GM18951 (cell line): ENCODE measurements at regions not wholly inside any gene's neighbourhood (a gene's known extent, or its start where the extent isn't known, plus 50 kb on each side); places are given as distances from the start of the nearest gene placed in this dataset.

Source experiments
- POLR2A ChIP-seq: IDR thresholded peaks from 4 replicates; pipeline ENCODE4 v1.6.1; 2011; ENCODE audit warnings: mild to moderate bottlenecking; ENCODE audit not compliant: insufficient read length, insufficient read depth; ENCODE audit errors: extremely low read depth
- in situ Hi-C: fragments of 300-500 bp; cut with MboI; formaldehyde crosslinking; loops from one replicate; pipeline ENCODE4 v1.12.0; 2022; ENCODE audit warnings: low sequenced_read_pairs, mixed read lengths, inconsistent platforms; ENCODE audit not compliant: unreplicated experiment

DNA sequence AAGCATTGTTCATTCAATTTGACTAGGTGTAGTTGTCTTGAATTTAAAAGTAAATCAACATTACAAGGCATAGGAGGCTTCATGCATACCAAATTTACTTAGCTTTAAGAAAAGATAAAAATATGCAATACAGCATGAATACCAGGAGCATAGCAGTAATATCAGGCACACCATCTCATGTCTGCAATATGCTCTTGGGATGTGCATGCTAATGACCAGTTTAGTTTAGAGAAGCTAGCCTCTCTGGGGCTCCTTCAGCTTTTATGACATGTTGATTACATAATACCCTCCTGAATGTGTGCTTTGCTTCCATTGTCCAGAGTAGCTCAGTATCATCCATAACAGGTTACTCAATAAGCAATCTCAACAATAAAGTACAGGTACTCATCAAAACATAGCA lies 497.2 kb downstream of the FLRT2 start:
- no peak for TF ChIP-seq POLR2A
- in situ Hi-C loops = no loop called here

DNA sequence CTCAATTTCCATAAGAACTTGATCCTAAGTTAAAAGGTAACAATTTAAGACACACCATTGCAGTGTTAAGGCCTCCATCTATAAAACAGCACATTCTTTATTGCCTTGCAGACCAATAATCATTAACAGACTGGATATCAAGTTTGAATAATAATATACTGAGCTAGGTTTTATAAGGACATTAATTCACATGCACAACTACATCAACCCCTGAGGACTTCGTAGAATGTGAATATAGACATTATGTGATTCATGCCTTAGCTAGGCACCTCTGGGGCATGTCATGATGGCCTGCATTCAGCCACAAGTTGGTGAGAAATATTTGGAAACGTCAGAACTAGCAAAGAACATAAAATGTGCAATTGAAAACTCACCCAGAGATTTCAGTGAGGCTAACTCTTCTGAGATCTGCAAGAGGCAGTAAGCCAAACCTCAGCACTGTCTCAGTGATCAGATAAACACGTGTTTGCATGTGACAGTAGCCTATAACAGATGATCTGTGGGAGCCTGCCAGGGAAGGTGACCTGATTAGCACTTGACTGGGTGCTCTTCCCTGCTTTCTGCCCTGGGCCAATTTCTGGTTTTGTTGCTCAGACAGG lies 492.2 kb downstream of the FLRT2 start:
- TF ChIP-seq POLR2A = no peak
- in situ Hi-C loops = no loop called here

DNA sequence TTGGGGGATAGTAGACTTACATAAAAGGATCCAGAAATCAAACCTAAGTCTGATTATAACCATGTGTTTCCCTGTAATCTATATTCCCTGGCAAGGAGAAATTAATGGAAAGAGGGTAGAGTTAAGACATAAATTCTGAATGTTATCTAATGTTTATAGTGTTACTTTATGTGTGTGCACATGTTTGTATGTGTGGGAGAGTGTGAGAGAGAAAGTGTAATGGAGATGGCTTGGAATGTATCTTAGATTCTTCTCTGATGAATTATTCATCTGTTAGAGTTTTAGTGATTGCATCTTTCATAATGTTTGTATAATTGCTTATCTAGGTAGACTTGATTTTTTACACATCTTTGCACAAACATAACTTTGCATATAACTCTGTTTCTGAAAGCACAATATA lies 490.9 kb downstream of the FLRT2 start:
- no peak for TF ChIP-seq POLR2A

DNA sequence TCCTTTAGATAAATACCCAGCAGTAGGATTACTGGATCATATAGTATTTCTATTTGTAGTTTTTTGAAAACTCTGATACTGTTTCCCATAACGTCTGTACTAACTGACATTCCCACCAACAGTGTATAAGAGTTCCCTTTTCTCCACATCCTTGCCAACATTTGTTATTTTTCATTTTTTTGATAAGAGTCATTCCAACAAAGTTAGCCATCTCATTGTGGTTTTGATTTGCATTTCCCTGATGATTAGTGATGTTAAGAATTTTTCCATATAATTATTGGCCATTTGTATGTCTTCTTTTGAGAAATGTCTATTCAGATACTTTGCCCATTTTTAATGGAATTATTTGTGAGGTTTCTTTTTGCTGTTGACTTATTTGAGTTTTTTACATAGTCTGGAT lies 486.0 kb downstream of the FLRT2 start:
- in situ Hi-C loops = no loop called here
- no peak for TF ChIP-seq POLR2A

More for the DNA sequence above, 490.9 kb downstream of the FLRT2 start:
- in situ Hi-C loops = no loop called here

DNA sequence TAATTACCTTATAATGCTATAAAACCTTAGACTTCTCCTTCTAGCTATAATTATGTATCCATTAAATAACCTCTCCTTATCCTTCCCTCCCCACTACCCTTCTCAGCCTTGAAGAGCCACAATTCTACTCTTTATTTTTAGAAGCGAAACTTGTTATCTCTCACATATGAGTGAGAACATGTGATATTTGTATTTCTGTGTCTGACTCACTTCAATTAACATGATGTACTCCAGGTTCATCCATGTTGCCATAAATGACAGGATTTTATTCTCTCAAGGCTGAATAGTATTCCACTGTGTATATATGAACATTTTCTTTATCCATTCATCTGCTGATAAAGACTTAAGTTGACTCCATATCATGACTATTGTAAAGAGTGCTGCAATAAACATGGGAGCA lies 485.6 kb downstream of the FLRT2 start:
- no peak for TF ChIP-seq POLR2A
- in situ Hi-C loops = no loop called here

DNA sequence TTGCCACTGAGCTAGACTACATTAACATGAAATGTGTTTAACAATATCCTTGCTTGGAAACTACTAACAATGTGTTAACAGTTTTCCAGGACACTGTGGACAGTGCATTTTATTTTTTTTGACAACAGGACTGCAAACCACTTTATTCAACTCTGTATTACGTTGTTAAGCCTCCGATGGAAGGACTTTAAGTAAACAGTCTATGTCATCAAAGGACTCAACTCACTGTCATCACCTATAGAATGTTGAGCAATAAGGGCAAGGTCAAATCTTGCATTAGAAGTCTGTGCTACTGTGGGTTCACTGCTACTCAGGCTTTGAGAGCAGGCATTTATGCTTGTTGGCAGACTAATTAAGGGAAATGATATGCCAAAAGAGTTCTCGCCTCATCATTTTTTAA lies 483.7 kb downstream of the FLRT2 start:
- TF ChIP-seq POLR2A = no peak
- in situ Hi-C loops = no loop called here

DNA sequence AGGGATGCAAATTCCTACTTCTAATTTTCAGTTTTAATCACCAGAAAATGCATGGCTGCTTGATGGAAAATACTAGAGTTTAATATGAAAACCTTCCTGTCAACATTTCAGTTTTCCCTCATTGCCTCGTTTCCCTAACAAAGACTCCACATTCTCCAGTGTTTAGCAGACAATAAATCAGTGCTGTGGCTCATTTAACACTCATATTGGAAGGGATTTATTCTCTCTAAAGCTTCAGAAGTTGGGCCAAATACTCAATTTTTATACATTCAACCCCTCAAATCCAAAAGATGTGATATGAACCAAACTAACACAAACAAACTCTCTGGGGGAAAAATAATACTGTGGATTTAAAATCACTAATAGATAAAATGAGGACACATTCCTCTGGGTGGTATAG lies 482.5 kb downstream of the FLRT2 start:
- in situ Hi-C loops = no loop called here
- TF ChIP-seq POLR2A = no peak

DNA sequence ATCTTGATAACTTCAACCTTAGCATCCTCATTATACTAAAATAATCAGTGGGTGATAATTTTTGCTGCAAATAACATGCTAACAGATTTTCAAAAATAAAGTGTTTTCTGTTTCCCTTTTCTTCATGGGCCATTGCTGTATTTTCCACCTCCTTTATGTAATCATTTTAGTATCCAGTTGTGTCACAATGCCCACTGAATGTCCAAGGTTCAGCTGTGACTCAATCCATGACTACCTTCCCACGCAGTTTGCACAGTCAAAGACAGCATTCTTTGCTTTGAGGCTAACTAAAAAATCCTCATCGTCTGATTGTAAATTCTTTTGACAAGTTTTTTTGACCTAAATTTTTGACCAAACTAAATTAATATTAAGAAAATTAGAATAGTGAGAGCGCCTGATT lies 474.1 kb downstream of the FLRT2 start:
- in situ Hi-C loops = no loop called here
- TF ChIP-seq POLR2A = no peak

DNA sequence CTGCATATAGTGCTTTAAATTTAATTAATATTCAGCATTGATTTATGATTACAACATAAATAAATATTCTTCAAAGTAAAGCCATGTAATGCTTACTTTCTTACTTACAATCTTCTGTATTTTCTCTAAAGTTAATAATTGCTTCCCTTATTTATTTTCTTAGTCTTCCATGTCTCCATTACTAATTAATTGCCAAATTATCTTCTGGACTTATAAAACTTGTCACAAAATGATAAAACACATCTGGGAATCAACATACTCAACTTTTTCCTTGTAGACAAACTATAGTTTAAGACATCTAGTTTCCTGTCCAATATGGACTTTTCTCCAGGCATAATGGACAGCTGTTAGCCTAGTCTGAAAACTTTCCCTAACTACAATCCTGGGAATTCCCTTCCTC lies 466.6 kb downstream of the FLRT2 start:
- TF ChIP-seq POLR2A = no peak
- in situ Hi-C loops = no loop called here

DNA sequence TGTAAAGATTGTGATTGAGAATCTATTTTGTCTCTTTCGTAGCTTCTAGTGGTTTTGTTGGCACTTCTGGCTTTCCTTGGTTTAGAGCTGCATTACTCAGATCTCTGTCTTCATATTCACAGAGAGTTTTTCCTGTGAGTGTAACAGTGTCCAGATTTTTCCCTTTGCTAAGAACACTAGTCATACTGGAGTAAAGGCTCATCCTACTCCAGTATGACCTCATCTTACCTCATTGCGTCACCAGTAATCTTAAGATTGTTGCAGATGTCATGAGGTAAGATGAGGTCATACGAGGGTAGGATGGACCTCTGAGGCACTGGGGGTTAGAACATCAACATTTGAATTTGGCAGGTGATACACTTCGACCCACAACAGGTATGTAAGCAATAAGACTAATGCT lies 461.2 kb downstream of the FLRT2 start:
- in situ Hi-C loops = no loop called here
- no peak for TF ChIP-seq POLR2A

DNA sequence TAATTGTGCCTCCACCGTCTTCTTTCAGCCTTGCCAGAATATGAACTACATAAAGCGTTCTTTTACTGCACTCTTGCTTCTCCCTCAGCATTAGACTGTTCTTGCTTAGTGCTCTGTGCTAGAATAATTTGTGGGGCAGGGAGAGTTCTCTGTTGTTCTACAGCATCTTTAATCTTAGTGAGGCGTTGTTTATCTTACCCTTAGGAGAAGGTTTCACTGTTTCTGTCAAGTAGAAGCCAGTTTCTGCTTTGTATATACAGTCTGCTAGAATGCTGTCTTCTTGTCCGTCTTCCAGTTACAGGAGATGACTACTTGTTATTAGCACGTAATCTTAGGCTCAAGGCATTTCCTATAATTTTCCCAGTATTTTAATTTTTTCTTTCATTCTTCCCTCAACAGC lies 458.0 kb downstream of the FLRT2 start:
- in situ Hi-C loops = no loop called here
- TF ChIP-seq POLR2A = no peak

DNA sequence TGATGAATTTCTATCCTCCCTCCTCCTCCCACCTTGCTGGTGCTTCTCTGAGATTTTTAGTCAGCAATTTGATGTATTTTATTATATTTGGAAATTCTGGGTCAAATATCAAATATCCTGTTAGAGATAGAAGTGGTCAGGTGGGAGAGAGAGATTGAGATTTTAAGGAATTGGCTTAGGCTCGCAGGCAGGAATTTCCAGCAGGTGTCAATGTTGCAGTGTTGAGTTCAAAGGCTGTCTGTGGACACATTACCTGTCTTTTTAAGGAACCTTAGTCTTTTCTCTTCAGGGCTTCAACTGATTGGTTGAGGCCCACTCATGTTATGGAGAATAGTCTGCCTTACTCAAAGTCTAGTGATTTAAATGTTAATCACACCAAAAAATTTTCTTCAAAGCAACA lies 457.3 kb downstream of the FLRT2 start:
- in situ Hi-C loops = no loop called here
- no peak for TF ChIP-seq POLR2A

DNA sequence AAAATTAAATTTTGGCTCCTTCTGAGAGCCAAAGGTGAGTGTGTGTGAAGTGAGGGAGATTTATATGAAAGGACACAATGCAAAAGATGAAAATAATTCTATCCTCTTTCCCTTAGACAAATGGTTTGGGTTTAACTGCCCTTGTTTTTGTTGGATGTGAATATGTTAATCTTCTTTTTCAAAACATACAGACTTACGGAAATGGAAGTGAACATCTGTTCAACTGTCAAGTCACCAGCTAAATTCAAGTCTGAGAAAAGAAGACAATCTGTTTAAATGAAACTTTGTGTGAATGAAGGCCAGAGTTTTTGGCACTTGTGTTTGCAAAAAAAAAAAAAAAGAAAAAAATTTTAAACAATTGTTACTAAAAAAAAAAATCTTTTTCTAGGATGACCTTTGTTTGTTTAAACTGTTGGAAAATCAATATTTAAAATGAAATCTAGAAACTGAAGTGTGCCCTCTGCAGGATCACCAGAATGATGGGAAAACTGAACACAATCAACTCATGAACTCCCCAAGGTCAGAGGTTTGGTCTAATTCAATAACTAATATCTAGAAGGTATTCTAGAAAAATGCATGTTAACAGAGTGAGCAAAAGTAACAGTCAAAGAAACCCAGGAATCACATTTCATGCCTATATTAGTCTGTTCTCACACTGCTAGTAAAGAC lies 448.8 kb downstream of the FLRT2 start:
- no peak for TF ChIP-seq POLR2A
- in situ Hi-C loops = no loop called here

DNA sequence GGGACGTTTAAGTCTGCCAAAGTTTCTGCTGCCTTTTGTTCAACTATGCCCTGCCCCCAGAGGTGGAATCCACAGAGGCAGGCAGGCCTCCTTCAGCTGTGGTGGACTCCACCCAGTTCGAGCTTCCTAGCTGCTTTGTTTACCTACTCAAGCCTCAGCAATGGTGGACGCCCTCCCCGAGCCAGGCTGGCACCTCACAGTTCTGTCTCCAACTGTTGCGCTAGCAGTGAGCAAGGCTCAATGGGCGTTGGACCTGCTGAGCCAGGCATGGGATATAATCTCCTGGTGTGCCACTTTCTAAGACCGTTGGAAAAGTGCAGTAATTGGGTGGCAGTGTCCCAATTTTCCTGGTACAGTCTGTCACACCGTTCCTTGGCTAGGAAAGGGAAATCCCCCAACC lies 444.7 kb downstream of the FLRT2 start:
- no peak for TF ChIP-seq POLR2A
- in situ Hi-C loops = no loop called here
